Activated naive CD4-positive, alpha-beta T cell treated with anti-CD3 and anti-CD28 coated beads for 36 hours (primary cell): ENCODE measurements at regions not wholly inside any gene's neighbourhood (a gene's known extent, or its start where the extent isn't known, plus 50 kb on each side); places are given as distances from the start of the nearest gene placed in this dataset.

ENCODE experiments used
- CTCF ChIA-PET: fragments of 350-600 bp; sonication (Branson Sonifier 250); formaldehyde crosslinking; loops from one replicate; lab custom pipeline; 2021; ENCODE audit warnings: antibody characterized with exemption; lab: Charles Lee
- DNase-seq: peaks from one replicate; pipeline ENCODE4 v3.0.0-alpha.2; 2020
- H3K27ac Mint-ChIP-seq: one replicate; pipeline ENCODE4 v1.8.0; 2021; ENCODE audit warnings: mild to moderate bottlenecking, mixed read lengths
- H3K27me3 Mint-ChIP-seq: one replicate; pipeline ENCODE4 v1.8.0; 2021; ENCODE audit warnings: low read depth, mixed read lengths
- H3K36me3 Mint-ChIP-seq: one replicate; pipeline ENCODE4 v1.8.0; 2021; ENCODE audit warnings: low read depth, mixed read lengths
- H3K4me1 Mint-ChIP-seq: one replicate; pipeline ENCODE4 v1.8.0; 2021; ENCODE audit warnings: low read depth, mixed read lengths
- H3K4me3 Mint-ChIP-seq: one replicate; pipeline ENCODE4 v1.8.0; 2021; ENCODE audit warnings: mild to moderate bottlenecking, moderate library complexity, mixed read lengths
- H3K9me3 Mint-ChIP-seq: one replicate; pipeline ENCODE4 v1.8.0; 2021; ENCODE audit warnings: mixed read lengths
- intact Hi-C: fragments of 100-400 bp; cut with micrococcal nuclease; formaldehyde crosslinking; loops from one replicate; pipeline ENCODE4 v1.15.1; 2023

GRCh38 chr7:124398937-124399552 is 366.2 kb upstream of the TMEM229A start:
- no peak overlapping the region for H3K4me3 Mint-ChIP-seq
- peaks cover 4% of the 10 kb centered on the region for H3K9me3 Mint-ChIP-seq
- no peaks in the 10 kb centered on the region for H3K27me3 Mint-ChIP-seq
- no peak for DNase-seq
- no peak overlapping the region for H3K27ac Mint-ChIP-seq
- H3K4me1 Mint-ChIP-seq, result no peaks in the 10 kb centered on the region
- no peaks in the 10 kb centered on the region for H3K36me3 Mint-ChIP-seq
- CTCF ChIA-PET, result no interaction called here
- intact Hi-C loops, result no loop called here

GRCh38 chr7:124397134-124397533 is 364.3 kb upstream of the TMEM229A start:
- Mint-ChIP-seq H3K27me3 (no peaks in the 10 kb centered on the region), H3K36me3 (no peaks in the 10 kb centered on the region), H3K4me1 (no peaks in the 10 kb centered on the region), H3K4me3 (no peak overlapping the region), H3K9me3 (peaks cover 4% of the 10 kb centered on the region), H3K27ac (no peak overlapping the region)
- CTCF ChIA-PET, result no interaction called here
- intact Hi-C loops, result no loop called here
- DNase-seq, result no peak

- no peak overlapping the region for H3K27ac Mint-ChIP-seq
- intact Hi-C loops, result no loop called here
- no peaks in the 10 kb centered on the region for H3K27me3 Mint-ChIP-seq
- H3K4me3 Mint-ChIP-seq, result no peak overlapping the region
- CTCF ChIA-PET, result no interaction called here
- no peaks in the 10 kb centered on the region for H3K4me1 Mint-ChIP-seq
- H3K36me3 Mint-ChIP-seq, result no peaks in the 10 kb centered on the region
- DNase-seq, result no peak
- no peaks in the 10 kb centered on the region for H3K9me3 Mint-ChIP-seq
Observed at GRCh38 chr7:124390301-124390700, 357.4 kb upstream of the TMEM229A start.

- Mint-ChIP-seq H3K27ac (no peak overlapping the region), H3K4me1 (no peaks in the 10 kb centered on the region), H3K4me3 (no peak overlapping the region), H3K9me3 (no peaks in the 10 kb centered on the region), H3K27me3 (no peaks in the 10 kb centered on the region), H3K36me3 (no peaks in the 10 kb centered on the region)
- DNase-seq, result no peak
- CTCF ChIA-PET, result no interaction called here
- intact Hi-C loops, result no loop called here
Observed at GRCh38 chr7:124388751-124389150, 355.9 kb upstream of the TMEM229A start.

- Mint-ChIP-seq H3K4me1 (no peaks in the 10 kb centered on the region), H3K9me3 (peaks cover 2% of the 10 kb centered on the region), H3K36me3 (no peaks in the 10 kb centered on the region), H3K4me3 (no peak overlapping the region), H3K27me3 (no peaks in the 10 kb centered on the region), H3K27ac (no peak overlapping the region)
- intact Hi-C loops, result no loop called here
- no peak for DNase-seq
- CTCF ChIA-PET, result no interaction called here
Observed at GRCh38 chr7:124387056-124387455, 354.2 kb upstream of the TMEM229A start.

- Mint-ChIP-seq H3K27me3 (no peaks in the 10 kb centered on the region), H3K4me3 (no peak overlapping the region), H3K27ac (no peak overlapping the region), H3K36me3 (no peaks in the 10 kb centered on the region), H3K9me3 (peaks cover 2% of the 10 kb centered on the region), H3K4me1 (no peaks in the 10 kb centered on the region)
- no peak for DNase-seq
- CTCF ChIA-PET, result no interaction called here
- intact Hi-C loops, result no loop called here
Observed at GRCh38 chr7:124379296-124379695, 346.4 kb upstream of the TMEM229A start.

GRCh38 chr7:124376111-124376510 is 343.2 kb upstream of the TMEM229A start:
- Mint-ChIP-seq H3K9me3 (no peaks in the 10 kb centered on the region), H3K27ac (no peak overlapping the region), H3K4me1 (no peaks in the 10 kb centered on the region), H3K27me3 (no peaks in the 10 kb centered on the region), H3K36me3 (no peaks in the 10 kb centered on the region), H3K4me3 (no peak overlapping the region)
- CTCF ChIA-PET, result no interaction called here
- DNase-seq, result no peak
- intact Hi-C loops, result no loop called here

- Mint-ChIP-seq H3K4me3 (no peak overlapping the region), H3K36me3 (no peaks in the 10 kb centered on the region), H3K27ac (no peak overlapping the region), H3K27me3 (no peaks in the 10 kb centered on the region), H3K4me1 (no peaks in the 10 kb centered on the region), H3K9me3 (no peaks in the 10 kb centered on the region)
- no peak for DNase-seq
- intact Hi-C loops, result no loop called here
- CTCF ChIA-PET, result no interaction called here
Observed at GRCh38 chr7:124375391-124375790, 342.5 kb upstream of the TMEM229A start.

GRCh38 chr7:124369310-124369709 is 336.4 kb upstream of the TMEM229A start:
- no peak overlapping the region for H3K4me3 Mint-ChIP-seq
- H3K4me1 Mint-ChIP-seq, result no peaks in the 10 kb centered on the region
- no peaks in the 10 kb centered on the region for H3K9me3 Mint-ChIP-seq
- H3K36me3 Mint-ChIP-seq, result no peaks in the 10 kb centered on the region
- H3K27me3 Mint-ChIP-seq, result no peaks in the 10 kb centered on the region
- DNase-seq, result no peak
- no peak overlapping the region for H3K27ac Mint-ChIP-seq
- intact Hi-C loops, result no loop called here
- CTCF ChIA-PET, result interaction anchor here (0.8 kb wide), 1 partner anchor 65 kb away, joined by 3 read pairs; no protein-coding TSS in a partner anchor

GRCh38 chr7:124366118-124366517 is 333.3 kb upstream of the TMEM229A start:
- Mint-ChIP-seq H3K9me3 (peaks cover 2% of the 10 kb centered on the region), H3K4me1 (no peaks in the 10 kb centered on the region), H3K27ac (no peak overlapping the region), H3K4me3 (no peak overlapping the region), H3K27me3 (no peaks in the 10 kb centered on the region), H3K36me3 (no peaks in the 10 kb centered on the region)
- CTCF ChIA-PET, result no interaction called here
- DNase-seq, result no peak
- intact Hi-C loops, result no loop called here

GRCh38 chr7:124364283-124364682 is 331.4 kb upstream of the TMEM229A start:
- peaks cover 3% of the 10 kb centered on the region for H3K9me3 Mint-ChIP-seq
- no peaks in the 10 kb centered on the region for H3K27me3 Mint-ChIP-seq
- no peak overlapping the region for H3K27ac Mint-ChIP-seq
- DNase-seq, result no peak
- intact Hi-C loops, result no loop called here
- no peak overlapping the region for H3K4me3 Mint-ChIP-seq
- no peaks in the 10 kb centered on the region for H3K36me3 Mint-ChIP-seq
- CTCF ChIA-PET, result no interaction called here
- no peaks in the 10 kb centered on the region for H3K4me1 Mint-ChIP-seq

- intact Hi-C loops, result no loop called here
- no peaks in the 10 kb centered on the region for H3K4me1 Mint-ChIP-seq
Observed at GRCh38 chr7:124354201-124354600, 321.3 kb upstream of the TMEM229A start.

GRCh38 chr7:124351950-124352349 is 319.1 kb upstream of the TMEM229A start:
- Mint-ChIP-seq H3K4me1 (no peaks in the 10 kb centered on the region), H3K9me3 (peaks cover 3% of the 10 kb centered on the region), H3K27me3 (no peaks in the 10 kb centered on the region), H3K4me3 (no peak overlapping the region), H3K36me3 (no peaks in the 10 kb centered on the region), H3K27ac (no peak overlapping the region)
- CTCF ChIA-PET, result no interaction called here
- intact Hi-C loops, result no loop called here
- DNase-seq, result no peak

More at GRCh38 chr7:124354201-124354600, 321.3 kb upstream of the TMEM229A start:
- Mint-ChIP-seq H3K36me3 (no peaks in the 10 kb centered on the region), H3K4me3 (no peak overlapping the region), H3K9me3 (no peaks in the 10 kb centered on the region), H3K27me3 (no peaks in the 10 kb centered on the region), H3K27ac (no peak overlapping the region)
- CTCF ChIA-PET, result no interaction called here
- no peak for DNase-seq
